Vagina (tissue), 2 donors: ENCODE measurements at regions not wholly inside any gene's neighbourhood (a gene's known extent, or its start where the extent isn't known, plus 50 kb on each side); places are given as distances from the start of the nearest gene placed in this dataset.

ENCODE experiments used
- POLR2A ChIP-seq, 2 donors: fragments of 450-650 bp; IDR thresholded peaks; one replicate each; pipeline ENCODE4 v1.6.1; 2017; ENCODE audit warnings: antibody characterized with exemption in 2 of 2, mild to moderate bottlenecking in 2 of 2, moderate library complexity in 2 of 2
- POLR2AphosphoS5 ChIP-seq, 2 donors: sonication (generic); formaldehyde crosslinking; IDR thresholded peaks; one replicate each; pipeline ENCODE4 v1.9.0; 2017; ENCODE audit warnings: antibody characterized with exemption in 2 of 2, mild to moderate bottlenecking in 2 of 2, low read depth in 1 of 2; ENCODE audit not compliant: insufficient read depth in 1 of 2
- TF ChIP-seq, protein P1 (sequence below), 3 experiments: fragments of 450-650 bp in 2 of 3; fragments of 200-600 bp in 1 of 3; sonication (generic) in 1 of 3; IDR thresholded peaks; one replicate each; pipeline ENCODE4 v1.5.1; 2017 to 2019; ENCODE audit warnings: antibody characterized with exemption in 3 of 3, mild to moderate bottlenecking in 2 of 3, moderate library complexity in 2 of 3

DNA sequence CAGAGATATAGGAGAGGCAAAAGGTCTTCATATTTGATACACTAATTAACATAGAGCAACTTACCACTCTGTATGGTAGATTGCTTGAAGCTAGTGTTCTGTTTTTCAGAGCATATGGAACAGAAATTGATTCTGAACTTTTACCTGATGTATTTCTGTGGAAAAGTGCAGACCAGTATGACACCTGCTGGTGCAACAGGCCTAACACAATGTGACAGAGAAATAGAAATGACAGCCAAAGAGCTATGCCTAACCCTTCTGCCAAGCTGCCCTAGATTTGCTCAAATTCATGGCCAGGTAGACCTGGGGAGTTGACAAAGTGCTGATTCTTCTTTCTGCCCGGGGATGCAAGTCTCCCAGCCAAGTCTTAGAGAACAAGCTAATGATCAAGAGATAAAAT, 65.4 kb upstream of the RNF180 start:
- TF ChIP-seq, protein P1, sequence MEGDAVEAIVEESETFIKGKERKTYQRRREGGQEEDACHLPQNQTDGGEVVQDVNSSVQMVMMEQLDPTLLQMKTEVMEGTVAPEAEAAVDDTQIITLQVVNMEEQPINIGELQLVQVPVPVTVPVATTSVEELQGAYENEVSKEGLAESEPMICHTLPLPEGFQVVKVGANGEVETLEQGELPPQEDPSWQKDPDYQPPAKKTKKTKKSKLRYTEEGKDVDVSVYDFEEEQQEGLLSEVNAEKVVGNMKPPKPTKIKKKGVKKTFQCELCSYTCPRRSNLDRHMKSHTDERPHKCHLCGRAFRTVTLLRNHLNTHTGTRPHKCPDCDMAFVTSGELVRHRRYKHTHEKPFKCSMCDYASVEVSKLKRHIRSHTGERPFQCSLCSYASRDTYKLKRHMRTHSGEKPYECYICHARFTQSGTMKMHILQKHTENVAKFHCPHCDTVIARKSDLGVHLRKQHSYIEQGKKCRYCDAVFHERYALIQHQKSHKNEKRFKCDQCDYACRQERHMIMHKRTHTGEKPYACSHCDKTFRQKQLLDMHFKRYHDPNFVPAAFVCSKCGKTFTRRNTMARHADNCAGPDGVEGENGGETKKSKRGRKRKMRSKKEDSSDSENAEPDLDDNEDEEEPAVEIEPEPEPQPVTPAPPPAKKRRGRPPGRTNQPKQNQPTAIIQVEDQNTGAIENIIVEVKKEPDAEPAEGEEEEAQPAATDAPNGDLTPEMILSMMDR (IDR thresholded peaks at IDR 0.05), result no peak
- TF ChIP-seq POLR2AphosphoS5 (IDR thresholded peaks at IDR 0.05; ENCODE audit: insufficient read depth in 1 of 2, low read depth in 1 of 2), result no peak
- TF ChIP-seq POLR2A (IDR thresholded peaks at IDR 0.05), result no peak
